ENCODE measurements at regions not wholly inside any gene's neighbourhood (a gene's known extent, or its start where the extent isn't known, plus 50 kb on each side); places are given as distances from the start of the nearest gene placed in this dataset.

DNA sequence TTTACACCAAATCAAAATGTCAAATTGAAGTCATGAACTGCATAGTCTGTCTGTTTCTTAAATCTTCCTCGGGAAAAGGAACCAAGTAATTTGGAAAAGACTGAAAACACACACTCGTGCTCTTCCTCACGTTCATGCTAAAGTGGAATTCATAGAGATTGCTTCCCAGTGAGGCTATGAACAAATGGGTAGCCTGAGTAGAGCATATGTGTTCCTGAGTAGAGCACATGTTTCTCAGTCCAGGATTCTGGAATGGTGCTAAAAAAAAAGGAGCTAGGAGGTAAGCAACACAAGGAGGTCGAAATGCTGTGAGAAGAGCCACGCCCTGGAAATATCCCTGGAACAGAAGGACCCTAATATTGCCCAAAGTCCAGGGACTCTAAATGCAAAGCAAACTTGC, 494.2 kb upstream of the THBS1 start:
- TF ChIP-seq, protein P1, sequence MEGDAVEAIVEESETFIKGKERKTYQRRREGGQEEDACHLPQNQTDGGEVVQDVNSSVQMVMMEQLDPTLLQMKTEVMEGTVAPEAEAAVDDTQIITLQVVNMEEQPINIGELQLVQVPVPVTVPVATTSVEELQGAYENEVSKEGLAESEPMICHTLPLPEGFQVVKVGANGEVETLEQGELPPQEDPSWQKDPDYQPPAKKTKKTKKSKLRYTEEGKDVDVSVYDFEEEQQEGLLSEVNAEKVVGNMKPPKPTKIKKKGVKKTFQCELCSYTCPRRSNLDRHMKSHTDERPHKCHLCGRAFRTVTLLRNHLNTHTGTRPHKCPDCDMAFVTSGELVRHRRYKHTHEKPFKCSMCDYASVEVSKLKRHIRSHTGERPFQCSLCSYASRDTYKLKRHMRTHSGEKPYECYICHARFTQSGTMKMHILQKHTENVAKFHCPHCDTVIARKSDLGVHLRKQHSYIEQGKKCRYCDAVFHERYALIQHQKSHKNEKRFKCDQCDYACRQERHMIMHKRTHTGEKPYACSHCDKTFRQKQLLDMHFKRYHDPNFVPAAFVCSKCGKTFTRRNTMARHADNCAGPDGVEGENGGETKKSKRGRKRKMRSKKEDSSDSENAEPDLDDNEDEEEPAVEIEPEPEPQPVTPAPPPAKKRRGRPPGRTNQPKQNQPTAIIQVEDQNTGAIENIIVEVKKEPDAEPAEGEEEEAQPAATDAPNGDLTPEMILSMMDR (IDR thresholded peaks at IDR 0.05): no peak
- TF ChIP-seq POLR2A (IDR thresholded peaks at IDR 0.05): no peak
